ENCODE measurements at regions not wholly inside any gene's neighbourhood (a gene's known extent, or its start where the extent isn't known, plus 50 kb on each side); places are given as distances from the start of the nearest gene placed in this dataset.

GRCh38 chr18:46346213-46346612, 242.0 kb downstream of the HAUS1 start:
- TF ChIP-seq EZH2 (IDR thresholded peaks at IDR 0.05), result no peak
- TF ChIP-seq POLR2AphosphoS5 (IDR thresholded peaks at IDR 0.05; ENCODE audit: borderline replicate concordance, low read depth, low read length), result no peak
